Gastroesophageal sphincter (tissue), 4 donors: ENCODE measurements at regions not wholly inside any gene's neighbourhood (a gene's known extent, or its start where the extent isn't known, plus 50 kb on each side); places are given as distances from the start of the nearest gene placed in this dataset.

ENCODE experiments used
- ATAC-seq: fragments of 150-250 bp; one replicate; pipeline ENCODE4 v1.9.1; 2016; ENCODE audit warnings: mild to moderate bottlenecking, moderate library complexity
- H3K27ac ChIP-seq, 4 donors: fragments of 200-600 bp; sonication (generic) in 3 of 4; 1 replicate in 3 of 4; 2 replicates in 1 of 4; pipeline ENCODE4 v1.5.1; 2016 to 2019
- H3K27me3 ChIP-seq: fragments of 200-600 bp; sonication (generic); one replicate; pipeline ENCODE4 v1.5.1; 2019
- H3K36me3 ChIP-seq, 2 donors: fragments of 200-600 bp; sonication (generic); one replicate each; pipeline ENCODE4 v1.5.1; 2019; ENCODE audit warnings: control low read depth in 1 of 2
- H3K4me1 ChIP-seq, 3 donors: fragments of 200-600 bp; sonication (generic); 1 replicate in 2 of 3; 2 replicates in 1 of 3; pipeline ENCODE4 v1.5.1; 2016 to 2019; ENCODE audit warnings: control low read depth in 2 of 3
- H3K4me3 ChIP-seq, 2 donors: fragments of 200-600 bp; sonication (generic); one replicate each; pipeline ENCODE4 v1.5.1; 2019; ENCODE audit warnings: mild to moderate bottlenecking in 1 of 2, moderate library complexity in 1 of 2
- H3K9me3 ChIP-seq, 3 donors: fragments of 200-600 bp; sonication (generic); one replicate each; pipeline ENCODE4 v1.5.1; 2017 to 2019; ENCODE audit warnings: control low read depth in 2 of 3
- EP300 ChIP-seq: sonication (generic); formaldehyde crosslinking; IDR thresholded peaks from one replicate; pipeline ENCODE4 v1.6.1; 2017; ENCODE audit warnings: antibody characterized with exemption, mild to moderate bottlenecking
- POLR2A ChIP-seq, 2 donors: fragments of 450-650 bp; IDR thresholded peaks; one replicate each; pipeline ENCODE4 v1.6.1; 2017; ENCODE audit warnings: antibody characterized with exemption in 2 of 2, mild to moderate bottlenecking in 2 of 2, moderate library complexity in 1 of 2
- POLR2AphosphoS5 ChIP-seq: sonication (generic); formaldehyde crosslinking; IDR thresholded peaks from one replicate; pipeline ENCODE4 v1.6.1; 2017; ENCODE audit warnings: antibody characterized with exemption
- WGBS, 2 donors: methylation state at CpG; one replicate each; pipeline ENCODE4 v1.1.5; 2018; ENCODE audit warnings: low coverage in 1 of 2; 5-methylcytosine and 5-hydroxymethylcytosine counted together
- TF ChIP-seq, protein P1 (sequence below), 4 experiments: fragments of 200-600 bp in 2 of 4; fragments of 450-650 bp in 2 of 4; sonication (generic) in 1 of 4; IDR thresholded peaks; one replicate each; pipeline ENCODE4 v1.5.1; 2017 to 2019; ENCODE audit warnings: antibody characterized with exemption in 4 of 4, mild to moderate bottlenecking in 2 of 4, moderate library complexity in 2 of 4

DNA sequence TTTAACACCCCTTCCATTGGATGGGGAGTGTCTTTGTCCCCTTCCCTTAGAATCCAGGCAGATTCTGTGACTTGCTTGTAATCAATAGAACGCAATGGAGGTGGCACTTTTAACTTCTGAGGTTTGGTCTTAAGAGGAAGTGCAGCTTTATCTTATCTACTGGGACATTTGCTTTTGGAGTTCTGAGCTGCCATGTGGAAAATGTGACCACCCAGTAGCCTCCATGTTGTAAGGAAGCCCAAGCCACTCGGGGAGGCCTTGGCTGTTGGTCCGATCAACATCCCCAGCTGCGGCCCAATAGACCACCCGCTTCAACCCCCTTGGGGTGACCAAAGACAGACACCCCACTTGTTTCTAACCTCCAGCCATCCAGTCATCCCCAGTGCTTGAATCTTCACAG, 86.3 kb upstream of the FAM171A1 start:
- no peak overlapping the region for H3K4me3 ChIP-seq
- WGBS, 2 donors: 98 to 100% methylated on average over 1 to 5 of the region's 5 CpGs

DNA sequence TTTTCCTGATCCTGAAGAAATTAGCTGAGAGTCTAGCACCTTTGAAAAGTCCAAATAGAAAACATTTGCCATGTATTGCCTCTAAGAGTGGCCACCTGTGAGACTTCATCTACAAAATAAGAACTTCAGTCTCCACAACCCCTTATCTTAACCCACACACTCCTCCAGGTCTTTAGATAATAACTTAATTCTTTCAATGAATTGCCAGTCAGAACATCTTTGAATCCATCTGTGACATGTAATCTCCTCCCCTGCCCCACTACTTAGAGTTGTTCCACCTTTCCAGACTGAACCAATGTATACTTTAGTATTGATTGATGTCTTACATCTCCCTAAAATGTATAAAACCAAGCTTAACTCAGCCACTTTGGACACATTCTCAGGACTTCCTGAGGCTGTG, 84.4 kb upstream of the FAM171A1 start:
- H3K27ac ChIP-seq: no peak overlapping the region
- H3K27me3 ChIP-seq: no peaks in the 10 kb centered on the region
- no peaks in the 10 kb centered on the region for H3K36me3 ChIP-seq
- ATAC-seq: no peak
- H3K9me3 ChIP-seq: peaks cover 0 to 7% (median 0%) of the 10 kb centered on the region in 3 donors
- H3K4me1 ChIP-seq: no peaks in the 10 kb centered on the region
- TF ChIP-seq, protein P1, sequence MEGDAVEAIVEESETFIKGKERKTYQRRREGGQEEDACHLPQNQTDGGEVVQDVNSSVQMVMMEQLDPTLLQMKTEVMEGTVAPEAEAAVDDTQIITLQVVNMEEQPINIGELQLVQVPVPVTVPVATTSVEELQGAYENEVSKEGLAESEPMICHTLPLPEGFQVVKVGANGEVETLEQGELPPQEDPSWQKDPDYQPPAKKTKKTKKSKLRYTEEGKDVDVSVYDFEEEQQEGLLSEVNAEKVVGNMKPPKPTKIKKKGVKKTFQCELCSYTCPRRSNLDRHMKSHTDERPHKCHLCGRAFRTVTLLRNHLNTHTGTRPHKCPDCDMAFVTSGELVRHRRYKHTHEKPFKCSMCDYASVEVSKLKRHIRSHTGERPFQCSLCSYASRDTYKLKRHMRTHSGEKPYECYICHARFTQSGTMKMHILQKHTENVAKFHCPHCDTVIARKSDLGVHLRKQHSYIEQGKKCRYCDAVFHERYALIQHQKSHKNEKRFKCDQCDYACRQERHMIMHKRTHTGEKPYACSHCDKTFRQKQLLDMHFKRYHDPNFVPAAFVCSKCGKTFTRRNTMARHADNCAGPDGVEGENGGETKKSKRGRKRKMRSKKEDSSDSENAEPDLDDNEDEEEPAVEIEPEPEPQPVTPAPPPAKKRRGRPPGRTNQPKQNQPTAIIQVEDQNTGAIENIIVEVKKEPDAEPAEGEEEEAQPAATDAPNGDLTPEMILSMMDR (IDR thresholded peaks at IDR 0.05): no peak
- TF ChIP-seq POLR2A (IDR thresholded peaks at IDR 0.05): no peak
- H3K4me3 ChIP-seq: no peak overlapping the region

More for the DNA sequence above, 86.3 kb upstream of the FAM171A1 start:
- Histone ChIP-seq H3K27me3 (no peaks in the 10 kb centered on the region), H3K27ac (no peak overlapping the region), H3K9me3 (peaks cover 0 to 7% (median 0%) of the 10 kb centered on the region in 3 donors), H3K4me1 (no peaks in the 10 kb centered on the region), H3K36me3 (no peaks in the 10 kb centered on the region)
- no peak for TF ChIP-seq POLR2AphosphoS5
- TF ChIP-seq EP300: no peak
- no peak for TF ChIP-seq POLR2A (IDR thresholded peaks at IDR 0.05)
- TF ChIP-seq, protein P1 (IDR thresholded peaks at IDR 0.05): no peak
- no peak for ATAC-seq

DNA sequence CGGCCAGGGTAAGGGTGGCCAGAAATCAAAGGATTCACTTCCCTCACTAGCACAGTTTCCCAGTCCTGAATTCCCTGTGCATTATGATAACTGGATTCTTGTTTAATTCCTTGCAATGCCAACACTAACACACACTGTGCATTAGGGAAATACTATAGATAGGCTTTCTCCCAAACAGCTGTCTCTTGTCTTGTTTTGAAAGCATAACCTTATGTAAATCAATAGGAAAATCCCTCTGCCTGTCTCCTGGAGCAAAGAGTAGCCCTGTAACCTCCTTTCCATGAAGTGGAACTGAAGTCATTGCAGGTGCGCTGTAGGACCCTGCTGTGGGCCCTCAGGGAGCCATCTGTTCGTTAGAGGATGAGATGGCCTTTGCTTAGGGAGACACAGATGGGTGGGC, 82.8 kb upstream of the FAM171A1 start:
- no peaks in the 10 kb centered on the region for H3K4me1 ChIP-seq
- WGBS, 2 donors: 50 to 51% methylated on average over 1 to 3 of the region's 3 CpGs
- H3K4me3 ChIP-seq: no peak overlapping the region
- no peaks in the 10 kb centered on the region for H3K27me3 ChIP-seq
- H3K36me3 ChIP-seq: no peaks in the 10 kb centered on the region
- no peak for ATAC-seq
- no peak overlapping the region for H3K27ac ChIP-seq
- TF ChIP-seq EP300 (no peak), POLR2A (IDR thresholded peaks at IDR 0.05) (no peak), POLR2AphosphoS5 (no peak)
- TF ChIP-seq, protein P1 (IDR thresholded peaks at IDR 0.05): no peak
- H3K9me3 ChIP-seq: peaks cover 0 to 7% (median 0%) of the 10 kb centered on the region in 3 donors

DNA sequence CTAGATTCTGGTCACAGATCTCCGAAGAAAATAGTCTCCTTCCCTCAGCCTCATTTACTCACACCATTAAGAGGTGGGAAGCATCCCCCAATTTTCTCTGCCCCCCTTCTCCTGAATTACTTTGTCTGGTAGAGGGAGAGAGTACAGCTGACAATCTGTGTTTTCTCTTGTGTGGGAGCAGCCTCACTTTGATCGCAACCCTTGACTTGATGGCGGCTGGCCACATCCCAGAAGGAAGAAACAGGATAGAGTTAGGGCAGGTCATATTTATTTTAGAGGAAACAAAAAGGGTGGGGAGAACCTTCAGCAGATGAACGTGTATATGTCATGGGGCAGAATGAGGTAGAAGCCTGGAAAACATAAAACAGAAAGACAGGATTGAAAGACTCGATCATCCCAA, 82.4 kb upstream of the FAM171A1 start:
- Histone ChIP-seq H3K9me3 (peaks cover 0 to 7% (median 0%) of the 10 kb centered on the region in 3 donors), H3K4me1 (no peaks in the 10 kb centered on the region), H3K36me3 (no peaks in the 10 kb centered on the region), H3K27ac (no peak overlapping the region), H3K27me3 (no peaks in the 10 kb centered on the region), H3K4me3 (no peak overlapping the region)
- no peak for TF ChIP-seq POLR2A (IDR thresholded peaks at IDR 0.05)
- TF ChIP-seq, protein P1 (IDR thresholded peaks at IDR 0.05): no peak
- TF ChIP-seq POLR2AphosphoS5: no peak
- no peak for TF ChIP-seq EP300
- 13 to 45% methylated on average over 2 to 3 of the region's 5 CpGs for WGBS, 2 donors
- ATAC-seq: no peak

DNA sequence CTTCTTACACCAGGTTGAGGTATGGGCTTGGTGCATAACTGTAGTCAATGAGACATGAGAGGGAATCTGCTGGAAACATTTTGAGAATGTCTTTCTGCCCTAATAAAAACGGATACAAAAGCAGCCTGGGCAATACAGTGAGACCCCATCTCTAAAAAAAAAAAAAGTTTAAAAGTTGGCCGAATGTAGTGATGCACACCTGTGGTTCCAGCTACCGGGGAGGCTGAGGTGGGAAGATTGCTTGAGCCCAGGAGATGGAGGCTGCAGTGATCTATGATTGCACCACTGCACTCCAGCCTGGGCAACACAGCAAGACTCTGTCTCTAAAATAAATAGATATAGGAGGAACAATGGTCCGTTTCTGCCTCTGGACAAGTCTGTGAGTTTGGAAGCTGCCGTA, 81.5 kb upstream of the FAM171A1 start:
- Histone ChIP-seq H3K27me3 (no peaks in the 10 kb centered on the region), H3K4me1 (no peaks in the 10 kb centered on the region), H3K36me3 (no peaks in the 10 kb centered on the region), H3K4me3 (no peak overlapping the region), H3K9me3 (peaks cover 0 to 5% (median 0%) of the 10 kb centered on the region in 3 donors), H3K27ac (no peak overlapping the region)
- WGBS, 2 donors: 83 to 89% methylated on average over 1 to 3 of the region's 5 CpGs
- no peak for ATAC-seq
- TF ChIP-seq POLR2A (IDR thresholded peaks at IDR 0.05): no peak
- TF ChIP-seq, protein P1 (IDR thresholded peaks at IDR 0.05): no peak
- no peak for TF ChIP-seq EP300
- TF ChIP-seq POLR2AphosphoS5: no peak
